ENCODE measurements at regions not wholly inside any gene's neighbourhood (a gene's known extent, or its start where the extent isn't known, plus 50 kb on each side); places are given as distances from the start of the nearest gene placed in this dataset.

DNA sequence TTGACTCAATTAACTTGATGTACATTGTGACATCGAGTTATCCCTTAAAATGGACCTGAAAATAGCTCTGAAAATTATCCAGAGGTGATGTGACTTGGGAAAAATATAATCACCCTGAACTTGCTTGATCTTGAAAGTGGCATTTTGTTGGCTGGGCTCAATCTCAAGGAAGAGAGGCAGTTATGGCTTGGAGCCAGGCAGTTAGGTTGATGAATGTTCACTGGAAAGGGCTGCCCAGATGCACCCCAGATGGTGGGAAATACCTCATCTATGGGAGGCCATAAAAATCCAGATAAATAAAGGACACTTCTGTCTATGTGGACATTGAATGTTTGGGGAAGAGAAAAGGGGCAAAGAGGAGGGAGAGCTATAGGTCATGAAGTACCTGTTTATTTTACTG, 55.7 kb upstream of the OR5AN1 start:
- TF ChIP-seq, protein P1, sequence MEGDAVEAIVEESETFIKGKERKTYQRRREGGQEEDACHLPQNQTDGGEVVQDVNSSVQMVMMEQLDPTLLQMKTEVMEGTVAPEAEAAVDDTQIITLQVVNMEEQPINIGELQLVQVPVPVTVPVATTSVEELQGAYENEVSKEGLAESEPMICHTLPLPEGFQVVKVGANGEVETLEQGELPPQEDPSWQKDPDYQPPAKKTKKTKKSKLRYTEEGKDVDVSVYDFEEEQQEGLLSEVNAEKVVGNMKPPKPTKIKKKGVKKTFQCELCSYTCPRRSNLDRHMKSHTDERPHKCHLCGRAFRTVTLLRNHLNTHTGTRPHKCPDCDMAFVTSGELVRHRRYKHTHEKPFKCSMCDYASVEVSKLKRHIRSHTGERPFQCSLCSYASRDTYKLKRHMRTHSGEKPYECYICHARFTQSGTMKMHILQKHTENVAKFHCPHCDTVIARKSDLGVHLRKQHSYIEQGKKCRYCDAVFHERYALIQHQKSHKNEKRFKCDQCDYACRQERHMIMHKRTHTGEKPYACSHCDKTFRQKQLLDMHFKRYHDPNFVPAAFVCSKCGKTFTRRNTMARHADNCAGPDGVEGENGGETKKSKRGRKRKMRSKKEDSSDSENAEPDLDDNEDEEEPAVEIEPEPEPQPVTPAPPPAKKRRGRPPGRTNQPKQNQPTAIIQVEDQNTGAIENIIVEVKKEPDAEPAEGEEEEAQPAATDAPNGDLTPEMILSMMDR (IDR thresholded peaks at IDR 0.05; ENCODE audit: low read depth, low read length), result no peak
- H3K4me3 ChIP-seq (ENCODE audit: low read depth, low read length), result no peak overlapping the region

DNA sequence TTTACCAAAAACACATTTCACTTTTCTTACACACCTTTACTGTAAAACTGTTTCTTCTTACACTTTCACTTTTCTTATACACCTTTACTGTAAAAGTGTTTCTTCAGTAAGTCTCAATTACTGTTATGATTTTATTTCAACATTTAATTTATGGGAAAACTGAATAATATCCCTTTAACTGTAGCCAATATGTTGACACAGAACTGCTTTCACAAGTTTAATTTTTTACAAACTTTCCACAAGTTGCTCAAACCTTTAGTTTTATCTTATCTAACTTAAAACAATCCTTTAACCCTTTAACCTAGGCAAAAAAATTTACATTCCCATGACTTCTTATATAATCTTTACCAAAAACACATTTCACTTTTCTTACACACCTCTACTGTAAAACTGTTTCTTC, 63.3 kb upstream of the OR5AN1 start:
- no peak overlapping the region for H3K4me3 ChIP-seq (ENCODE audit: low read depth, low read length)
- TF ChIP-seq, protein P1 (IDR thresholded peaks at IDR 0.05; ENCODE audit: low read depth, low read length), result no peak

DNA sequence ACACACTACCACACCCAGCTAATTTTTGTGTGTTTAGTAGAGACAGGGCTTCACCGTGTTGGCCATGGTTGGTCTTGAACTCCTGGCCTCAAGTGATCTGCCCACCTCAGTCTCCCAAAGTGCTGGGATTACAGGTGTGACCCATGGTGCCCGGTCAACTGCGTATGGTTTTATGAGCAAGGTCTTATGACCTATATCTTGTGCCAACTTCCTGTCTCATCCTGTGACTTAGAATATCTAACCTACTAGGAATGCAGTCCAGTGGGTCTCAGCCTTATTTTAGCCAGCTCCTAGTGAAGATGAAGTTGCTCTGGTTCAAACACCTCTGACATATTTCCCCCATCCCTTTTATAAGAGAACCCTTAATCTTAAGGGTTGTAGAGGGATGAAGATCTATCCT, 66.1 kb upstream of the OR5AN1 start:
- TF ChIP-seq, protein P1 (IDR thresholded peaks at IDR 0.05; ENCODE audit: low read depth, low read length), result no peak

DNA sequence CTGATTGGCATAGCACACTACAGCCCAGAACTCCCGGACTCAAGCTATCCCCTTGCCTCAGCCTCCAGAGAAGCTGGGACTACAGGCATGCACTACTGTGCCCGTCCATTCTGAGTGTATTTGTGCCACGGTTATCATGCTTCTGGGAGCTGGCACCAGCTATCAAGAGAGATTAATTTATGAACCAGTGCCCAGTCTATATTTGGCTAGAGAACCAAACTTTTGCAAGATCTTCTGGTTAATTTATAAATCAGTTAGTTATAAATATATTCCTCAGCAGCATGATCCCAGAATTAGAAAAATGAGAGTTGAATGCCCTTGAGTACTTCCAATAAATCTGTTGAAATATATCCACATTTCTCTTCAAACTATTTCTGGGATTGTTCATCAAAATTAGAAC, 67.5 kb upstream of the OR5AN1 start:
- no peak overlapping the region for H3K4me3 ChIP-seq (ENCODE audit: low read depth, low read length)
- TF ChIP-seq, protein P1 (IDR thresholded peaks at IDR 0.05; ENCODE audit: low read depth, low read length), result no peak

More for the DNA sequence above, 66.1 kb upstream of the OR5AN1 start:
- no peak overlapping the region for H3K4me3 ChIP-seq (ENCODE audit: low read depth, low read length)

DNA sequence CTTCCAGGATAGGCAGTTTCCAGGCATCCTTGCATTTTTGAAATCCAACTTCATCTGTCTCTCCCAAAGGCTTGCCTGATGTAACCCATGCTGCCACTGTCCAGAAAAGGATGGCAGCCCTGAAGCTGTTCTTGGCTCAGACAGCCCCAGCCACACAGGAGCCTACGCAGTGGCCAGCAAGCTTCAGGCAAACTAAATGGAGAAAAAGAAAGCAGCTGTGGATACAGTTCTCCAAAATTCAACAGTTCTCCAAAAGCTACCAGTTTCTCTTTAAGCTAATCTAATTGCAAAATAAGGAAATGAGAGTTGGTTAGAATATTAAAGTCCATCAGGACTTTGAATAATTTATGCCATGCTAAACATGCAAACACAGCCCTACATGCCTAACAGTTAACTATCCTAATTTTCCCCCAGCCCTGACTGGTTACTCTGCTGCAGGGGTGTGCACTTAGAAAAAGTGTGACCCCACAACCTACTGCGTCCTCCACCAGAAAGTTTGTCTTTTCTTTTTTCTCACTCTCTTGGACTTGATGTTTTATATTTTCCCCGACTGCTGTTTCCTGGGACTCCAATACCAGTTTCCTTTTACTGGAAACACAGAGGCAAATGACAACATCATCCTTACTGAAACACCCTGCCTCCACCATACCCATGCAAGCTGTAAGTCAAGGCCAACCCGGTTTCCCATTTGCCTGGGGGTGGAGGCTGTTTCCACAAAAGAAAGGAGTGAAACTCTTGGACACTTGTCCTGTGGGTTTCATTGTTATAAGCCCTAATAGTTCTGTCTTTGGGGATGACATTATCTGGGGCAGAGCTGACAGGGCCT, 69.1 kb upstream of the OR5AN1 start:
- TF ChIP-seq, protein P1 (IDR thresholded peaks at IDR 0.05; ENCODE audit: low read depth, low read length), result no peak
- no peak overlapping the region for H3K4me3 ChIP-seq (ENCODE audit: low read depth, low read length)

DNA sequence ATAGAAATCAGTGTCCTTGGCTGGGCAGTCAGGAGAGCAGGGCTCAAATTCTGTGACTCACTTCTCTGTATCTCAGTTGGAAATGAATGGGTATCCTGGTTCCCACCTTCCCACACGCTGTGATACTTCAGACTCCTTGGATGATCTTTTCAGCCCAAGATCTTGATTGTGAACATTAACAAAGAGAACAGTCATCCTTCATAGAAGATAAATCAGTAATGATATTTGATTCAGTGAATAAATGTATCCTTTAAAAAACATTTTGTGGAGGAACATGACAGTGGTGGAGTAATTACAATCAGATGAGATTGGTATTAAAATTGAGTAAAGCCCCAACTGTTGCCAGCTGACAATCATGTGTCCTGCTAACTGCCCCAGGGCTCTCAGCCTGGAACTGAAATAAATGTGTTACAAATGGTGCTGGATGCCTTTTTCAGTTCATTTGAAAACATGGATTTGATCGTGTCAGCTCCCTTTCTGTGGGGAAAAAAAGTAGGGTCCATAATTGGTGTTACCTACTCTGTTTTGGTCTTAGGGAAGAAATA, 72.9 kb upstream of the OR5AN1 start:
- TF ChIP-seq, protein P1 (IDR thresholded peaks at IDR 0.05; ENCODE audit: low read depth, low read length), result no peak
- H3K4me3 ChIP-seq (ENCODE audit: low read depth, low read length), result no peak overlapping the region

DNA sequence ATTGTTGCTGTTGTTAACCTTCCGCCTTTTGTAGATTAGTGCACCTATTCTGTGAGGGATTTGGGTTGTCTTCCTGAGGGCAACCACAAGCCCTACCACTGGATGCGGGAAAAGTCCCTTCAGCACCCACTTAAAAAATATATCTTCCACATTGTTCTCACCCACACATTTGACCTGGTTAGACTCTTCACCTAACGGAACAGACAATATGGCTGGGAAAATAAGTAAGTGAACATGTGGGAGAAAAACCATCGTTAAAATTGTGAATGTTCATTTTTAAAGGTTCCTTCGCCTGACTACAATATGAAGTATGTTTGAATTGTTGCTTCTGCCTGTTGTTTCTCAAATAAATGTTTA, 72.0 kb upstream of the MPEG1 start:
- H3K4me3 ChIP-seq (ENCODE audit: low read depth, low read length), result no peak overlapping the region
- TF ChIP-seq, protein P1 (IDR thresholded peaks at IDR 0.05; ENCODE audit: low read depth, low read length), result no peak
